ENCODE measurements at regions not wholly inside any gene's neighbourhood (a gene's known extent, or its start where the extent isn't known, plus 50 kb on each side); places are given as distances from the start of the nearest gene placed in this dataset.
A peak's percentile ranks its signal among the peaks of the same experiment; 100 is the strongest.

DNA sequence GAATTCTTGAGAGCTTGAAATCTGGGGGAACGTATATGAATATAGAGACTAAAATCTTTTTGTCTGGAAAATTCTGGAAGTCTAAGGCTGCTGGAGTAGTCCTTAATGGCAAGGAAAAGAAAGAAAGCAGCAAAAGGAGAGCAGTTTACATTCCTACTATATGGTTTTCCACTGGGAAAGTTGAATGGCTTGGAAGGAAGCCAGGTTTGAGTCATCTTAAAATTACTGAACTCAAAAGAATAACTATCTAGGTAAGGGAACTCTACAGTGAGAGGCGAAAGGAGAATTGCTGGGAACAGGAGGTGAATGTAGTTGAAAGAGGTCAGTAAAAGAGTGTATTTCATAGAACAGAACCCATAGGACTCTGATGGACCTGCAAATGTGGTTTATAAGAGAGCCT, 258.1 kb upstream of the EDIL3 start:
- H3K4me3 ChIP-seq (ENCODE audit: low read depth, low read length), result no peak overlapping the region
- TF ChIP-seq, protein P1, sequence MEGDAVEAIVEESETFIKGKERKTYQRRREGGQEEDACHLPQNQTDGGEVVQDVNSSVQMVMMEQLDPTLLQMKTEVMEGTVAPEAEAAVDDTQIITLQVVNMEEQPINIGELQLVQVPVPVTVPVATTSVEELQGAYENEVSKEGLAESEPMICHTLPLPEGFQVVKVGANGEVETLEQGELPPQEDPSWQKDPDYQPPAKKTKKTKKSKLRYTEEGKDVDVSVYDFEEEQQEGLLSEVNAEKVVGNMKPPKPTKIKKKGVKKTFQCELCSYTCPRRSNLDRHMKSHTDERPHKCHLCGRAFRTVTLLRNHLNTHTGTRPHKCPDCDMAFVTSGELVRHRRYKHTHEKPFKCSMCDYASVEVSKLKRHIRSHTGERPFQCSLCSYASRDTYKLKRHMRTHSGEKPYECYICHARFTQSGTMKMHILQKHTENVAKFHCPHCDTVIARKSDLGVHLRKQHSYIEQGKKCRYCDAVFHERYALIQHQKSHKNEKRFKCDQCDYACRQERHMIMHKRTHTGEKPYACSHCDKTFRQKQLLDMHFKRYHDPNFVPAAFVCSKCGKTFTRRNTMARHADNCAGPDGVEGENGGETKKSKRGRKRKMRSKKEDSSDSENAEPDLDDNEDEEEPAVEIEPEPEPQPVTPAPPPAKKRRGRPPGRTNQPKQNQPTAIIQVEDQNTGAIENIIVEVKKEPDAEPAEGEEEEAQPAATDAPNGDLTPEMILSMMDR (IDR thresholded peaks at IDR 0.05; ENCODE audit: insufficient read depth, low read length), result no peak
- DNase-seq (ENCODE audit: low read depth), result peak; percentile 54

DNA sequence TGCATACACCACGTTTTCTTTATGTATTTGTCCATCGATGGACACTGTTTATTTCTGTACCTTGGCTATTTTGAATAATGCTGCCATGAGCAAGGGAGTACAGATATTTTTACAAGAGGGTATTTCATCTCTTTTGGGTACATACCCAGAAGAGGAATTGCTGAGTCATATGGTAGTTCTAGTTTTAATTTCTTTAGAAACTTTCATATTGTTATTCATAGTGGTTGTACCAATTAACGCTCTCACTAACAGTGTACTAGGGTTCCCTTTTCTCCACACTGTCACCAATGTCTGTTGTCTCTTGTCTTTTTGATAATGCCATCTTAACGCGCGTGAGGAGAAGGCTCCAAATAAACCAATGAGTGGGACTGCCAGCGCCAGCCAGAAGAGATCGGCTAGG, 257.6 kb upstream of the EDIL3 start:
- TF ChIP-seq, protein P1 (IDR thresholded peaks at IDR 0.05; ENCODE audit: insufficient read depth, low read length), result no peak
- DNase-seq (ENCODE audit: low read depth), result no peak
- no peak overlapping the region for H3K4me3 ChIP-seq (ENCODE audit: low read depth, low read length)

DNA sequence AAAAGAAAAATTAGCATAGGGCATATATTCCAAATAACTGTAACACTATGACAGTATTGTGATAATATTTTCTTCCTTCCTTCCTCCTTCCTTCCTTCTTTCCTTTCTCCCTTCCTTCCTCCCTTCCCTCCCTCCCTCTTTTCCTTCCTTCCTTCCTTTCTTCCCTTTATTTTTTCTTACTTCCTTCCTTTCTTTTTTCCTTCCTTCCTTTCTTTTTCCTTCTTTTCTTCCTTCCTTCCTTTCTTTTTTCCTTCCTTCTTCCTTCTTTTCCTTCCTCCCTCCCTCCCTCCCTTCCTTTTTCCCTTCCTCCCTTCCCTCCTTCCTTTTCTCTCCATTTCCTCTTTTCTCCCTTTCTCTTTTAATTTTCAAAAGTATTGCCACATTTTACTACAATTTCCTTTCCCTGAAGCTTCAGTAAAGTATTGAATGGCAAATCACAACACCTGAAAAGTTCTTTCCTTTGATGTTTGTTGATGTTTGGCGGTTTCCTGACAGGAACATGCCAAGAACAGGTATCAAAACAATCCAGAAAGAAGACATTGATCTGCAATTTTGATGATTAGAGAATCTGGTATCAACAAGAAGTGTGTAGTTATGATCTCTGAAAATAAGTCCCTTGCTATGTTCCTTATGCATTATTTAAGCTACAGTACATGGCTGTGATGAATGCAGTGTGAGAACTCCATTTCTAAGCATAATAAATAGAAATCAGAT, 253.1 kb upstream of the EDIL3 start:
- no peak overlapping the region for H3K4me3 ChIP-seq (ENCODE audit: low read depth, low read length)

DNA sequence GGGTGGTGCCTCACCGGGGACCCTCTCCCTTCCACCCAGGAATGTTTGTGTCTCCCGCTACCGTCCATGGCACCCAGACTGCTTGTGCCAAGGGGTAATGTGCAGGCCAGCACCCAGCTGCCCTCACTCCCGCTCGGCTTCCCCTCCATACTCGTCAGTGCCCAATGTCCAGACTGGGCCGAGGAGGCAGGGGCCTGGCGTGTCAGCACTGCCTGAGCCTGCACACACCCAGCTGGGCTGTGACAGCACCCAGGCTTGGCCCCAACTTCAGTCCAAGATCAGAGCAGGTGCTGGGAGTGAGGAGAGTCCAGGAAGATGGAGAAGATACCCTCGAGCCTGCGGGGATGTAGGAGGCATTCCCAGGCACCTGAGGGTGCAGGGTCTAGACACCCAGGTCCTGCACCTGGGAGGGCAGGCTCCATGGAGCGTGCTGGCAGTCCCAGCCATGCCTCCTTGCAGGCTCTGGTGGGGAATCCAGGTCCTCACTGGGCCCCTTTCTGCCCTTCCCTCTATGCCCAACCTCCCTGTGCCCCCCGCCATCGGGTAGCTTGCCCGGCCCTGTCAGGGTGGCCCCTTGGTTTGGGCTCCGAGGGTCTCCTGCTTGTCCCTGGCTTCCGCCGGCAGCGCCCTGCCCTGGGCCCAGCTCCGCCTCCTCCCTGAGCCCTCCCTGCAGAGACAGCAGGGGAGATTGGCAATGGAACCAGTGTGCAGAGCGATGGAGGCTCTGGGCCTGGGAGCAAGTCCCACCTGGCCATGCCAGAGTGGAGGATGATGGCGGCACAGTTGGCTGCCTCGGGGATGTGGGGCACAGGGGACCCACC, 250.8 kb upstream of the EDIL3 start:
- H3K4me3 ChIP-seq (ENCODE audit: low read depth, low read length), result no peak overlapping the region
- DNase-seq (ENCODE audit: low read depth), result no peak
- TF ChIP-seq, protein P1 (IDR thresholded peaks at IDR 0.05; ENCODE audit: insufficient read depth, low read length), result no peak

More for the DNA sequence above, 253.1 kb upstream of the EDIL3 start:
- TF ChIP-seq, protein P1 (IDR thresholded peaks at IDR 0.05; ENCODE audit: insufficient read depth, low read length), result no peak
- no peak for DNase-seq (ENCODE audit: low read depth)

DNA sequence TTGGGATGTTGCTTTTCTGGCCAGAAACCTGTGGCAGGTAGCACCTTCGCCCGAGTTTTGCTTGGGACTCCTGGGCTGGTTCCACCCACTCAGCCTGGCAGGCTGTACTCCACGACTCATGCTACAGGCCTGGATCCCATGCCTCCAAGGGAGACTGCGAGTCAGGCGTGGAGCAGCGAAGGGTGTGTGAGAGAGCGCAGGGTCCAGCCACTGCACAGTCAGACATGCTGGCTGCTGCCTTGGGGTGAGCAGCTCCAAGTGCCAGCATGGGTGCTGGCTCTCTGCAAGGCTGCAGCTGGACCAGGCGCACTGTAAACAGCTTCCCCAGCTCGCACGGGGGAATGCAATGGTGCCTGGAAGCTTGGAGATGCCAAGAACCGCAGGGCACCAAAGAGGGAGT, 249.6 kb upstream of the EDIL3 start:
- H3K4me3 ChIP-seq (ENCODE audit: low read depth, low read length), result no peak overlapping the region
- TF ChIP-seq, protein P1 (IDR thresholded peaks at IDR 0.05; ENCODE audit: insufficient read depth, low read length), result no peak
- no peak for DNase-seq (ENCODE audit: low read depth)

DNA sequence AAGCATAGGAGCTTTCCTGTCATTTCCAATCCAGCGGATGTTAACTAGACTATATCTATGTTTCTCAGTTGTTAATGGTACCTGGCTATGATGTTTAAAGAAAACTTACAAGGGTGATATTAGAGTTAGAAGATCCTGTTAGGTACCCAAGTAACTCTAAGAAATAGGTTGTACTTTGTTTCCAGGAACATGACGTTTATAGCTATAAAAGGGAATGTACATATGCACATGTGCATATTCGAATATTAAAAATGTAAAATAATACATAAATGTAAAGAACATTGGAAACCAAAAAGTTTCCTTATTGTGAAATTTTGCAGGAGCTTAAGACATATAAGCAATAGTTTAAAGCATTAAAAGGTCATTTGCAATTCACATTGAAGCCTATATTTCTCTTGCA, 247.7 kb upstream of the EDIL3 start:
- TF ChIP-seq, protein P1 (IDR thresholded peaks at IDR 0.05; ENCODE audit: insufficient read depth, low read length), result no peak
- H3K4me3 ChIP-seq (ENCODE audit: low read depth, low read length), result no peak overlapping the region
- no peak for DNase-seq (ENCODE audit: low read depth)
